GM23248 (cell line): ENCODE measurements at regions not wholly inside any gene's neighbourhood (a gene's known extent, or its start where the extent isn't known, plus 50 kb on each side); places are given as distances from the start of the nearest gene placed in this dataset.

Experiments used
- EZH2 ChIP-seq: fragments of 200-600 bp; sonication (generic); IDR thresholded peaks from 2 replicates; pipeline ENCODE4 v1.6.1; 2018; ENCODE audit warnings: antibody characterized with exemption, mild to moderate bottlenecking; ENCODE audit not compliant: insufficient read depth, poor library complexity, severe bottlenecking
- EZH2phosphoT487 ChIP-seq: fragments of 200-600 bp; sonication (generic); IDR thresholded peaks from 2 replicates; pipeline ENCODE4 v1.6.1; 2018; ENCODE audit warnings: antibody characterized with exemption, moderate library complexity, mild to moderate bottlenecking, low read depth; ENCODE audit not compliant: insufficient read depth

GRCh38 chr3:59517388-59517787, 467.6 kb upstream of the CFAP20DC start:
- TF ChIP-seq EZH2, result no peak
- no peak for TF ChIP-seq EZH2phosphoT487
